ENCODE measurements at regions not wholly inside any gene's neighbourhood (a gene's known extent, or its start where the extent isn't known, plus 50 kb on each side); places are given as distances from the start of the nearest gene placed in this dataset.

GRCh38 chr5:108579236-108579635 lies 168.5 kb upstream of the FER start:
- no peak for TF ChIP-seq CTCF (IDR thresholded peaks at IDR 0.05)
- TF ChIP-seq EZH2 (IDR thresholded peaks at IDR 0.05), result no peak

Measured in neural progenitor cell (in vitro differentiated cells).